HepG2 (cell line): ENCODE measurements at regions not wholly inside any gene's neighbourhood (a gene's known extent, or its start where the extent isn't known, plus 50 kb on each side); places are given as distances from the start of the nearest gene placed in this dataset.

Experiments
- ATAC-seq: fragments of 200-7000 bp; cut with Tn5 transposase; 3 replicates; pipeline ENCODE4 v1.9.1; 2020; ENCODE audit warnings: mild to moderate bottlenecking, moderate library complexity
- BruUV-seq: library from RNA; stranded (reverse); fragments of 400-500 nt; replicated peaks from 2 replicates; lab custom pipeline; 2021; lab: Mats Ljungman, UMichigan
- CTCF ChIA-PET: fragments of 300-600 bp; formaldehyde crosslinking; extraction: SDS; loops from one replicate; lab custom pipeline; 2021; ENCODE audit warnings: low total read pairs, inconsistent platforms, low intra/inter-chr PET ratio; lab: Yijun Ruan, JAX
- POLR2A ChIA-PET: fragments of 350-600 bp; sonication (Branson Sonifier 250); formaldehyde crosslinking; loops from one replicate; lab custom pipeline; 2020; ENCODE audit warnings: antibody characterized with exemption, inconsistent platforms; lab: Yijun Ruan, JAX
- DNase-seq: peaks from one replicate; pipeline ENCODE4 v3.0.0-alpha.2; 2015; ENCODE audit warnings: low spot score
- FAIRE-seq: peaks from 3 replicates; lab custom pipeline; 2011; peaks lifted over from hg19 to GRCh38; lab: Jason Lieb, UNC
- H2AFZ ChIP-seq: one replicate; pipeline ENCODE4 v1.6.1; 2011; ENCODE audit warnings: low read length, inconsistent platforms
- H3K27ac ChIP-seq: fragments of 300-600 bp; 3 replicates; pipeline ENCODE4 v1.8.0; 2011; ENCODE audit warnings: mixed run types, mild to moderate bottlenecking, mixed read lengths, low read length, inconsistent platforms; ENCODE audit not compliant: insufficient read depth; ENCODE audit errors: extremely low read length
- H3K27me3 ChIP-seq, 2 experiments: fragments of 200-600 bp in 1 of 2; 2 replicates in 1 of 2; 3 replicates in 1 of 2; pipeline versions ENCODE4 v1.6.0 to v1.8.0; 2011; ENCODE audit warnings: low read length in 2 of 2, mild to moderate bottlenecking in 2 of 2, moderate library complexity in 2 of 2, inconsistent platforms in 1 of 2; ENCODE audit not compliant: insufficient read depth in 2 of 2, control insufficient read depth in 1 of 2
- H3K36me3 ChIP-seq, 2 experiments: fragments of 200-600 bp in 1 of 2; replicated peaks in 1 of 2; 2 replicates in 1 of 2; 3 replicates in 1 of 2; pipeline versions ENCODE4 v1.5.1 to v1.8.0; 2011; ENCODE audit warnings: low read length in 2 of 2, inconsistent platforms in 1 of 2; ENCODE audit not compliant: insufficient read depth in 2 of 2, control insufficient read depth in 1 of 2
- H3K4me1 ChIP-seq: 2 replicates; pipeline ENCODE4 v1.5.1; 2012; ENCODE audit warnings: low read length, inconsistent platforms; ENCODE audit not compliant: insufficient read depth
- H3K4me2 ChIP-seq: 2 replicates; pipeline ENCODE4 v1.6.0; 2011; ENCODE audit warnings: low read depth, low read length, inconsistent platforms
- H3K4me3 ChIP-seq, 3 experiments: fragments of 200-600 bp in 1 of 3; sonication (generic), shearing (Covaris generic) in 1 of 3; replicated peaks in 1 of 3; 2 replicates each; pipeline ENCODE4 v1.5.1; 2011 to 2016; ENCODE audit warnings: low read length in 3 of 3, inconsistent platforms in 2 of 3, low read depth in 2 of 3, mild to moderate bottlenecking in 2 of 3, control low read depth in 1 of 3, mixed read lengths in 1 of 3; ENCODE audit not compliant: insufficient read depth in 1 of 3
- H3K79me2 ChIP-seq: one replicate; pipeline ENCODE4 v1.6.1; 2011; ENCODE audit warnings: low read length, inconsistent platforms; ENCODE audit not compliant: insufficient read depth
- H3K9ac ChIP-seq: 2 replicates; pipeline ENCODE4 v1.6.0; 2011; ENCODE audit warnings: mild to moderate bottlenecking, low read depth, low read length, inconsistent platforms; ENCODE audit not compliant: insufficient read depth
- H3K9me3 ChIP-seq: 2 replicates; pipeline ENCODE4 v1.5.1; 2012; ENCODE audit warnings: mild to moderate bottlenecking, low read length
- H4K20me1 ChIP-seq: 2 replicates; pipeline ENCODE4 v1.6.0; 2011; ENCODE audit warnings: inconsistent platforms, mild to moderate bottlenecking, low read length, moderate library complexity; ENCODE audit not compliant: insufficient read depth
- CHD4 ChIP-seq: fragments of 200-600 bp; sonication (generic); IDR thresholded peaks from 2 replicates; pipeline ENCODE4 v1.7.0; 2017; ENCODE audit warnings: mild to moderate bottlenecking, low read length, borderline replicate concordance
- EP300 ChIP-seq, 3 experiments: sonication (generic) in 1 of 3; formaldehyde crosslinking in 1 of 3; IDR thresholded peaks; 2 replicates each; pipeline versions ENCODE4 v1.5.1 to v1.6.1; 2011 to 2020; ENCODE audit warnings: low read depth in 2 of 3, low read length in 2 of 3, borderline replicate concordance in 1 of 3, improper control_type of control experiment in 1 of 3, mild to moderate bottlenecking in 1 of 3, missing genetic modification reagents in 1 of 3, moderate library complexity in 1 of 3
- ERF ChIP-seq: IDR thresholded peaks from 2 replicates; pipeline ENCODE4 v1.6.1; 2018; ENCODE audit warnings: missing biosample characterization, missing genetic modification reagents
- KLF6 ChIP-seq: IDR thresholded peaks from 2 replicates; pipeline ENCODE4 v1.8.0; 2016; ENCODE audit warnings: missing biosample characterization, missing genetic modification reagents
- PRMT3 ChIP-seq: sonication (generic); formaldehyde crosslinking; IDR thresholded peaks from 2 replicates; pipeline ENCODE4 v1.8.1; 2022; ENCODE audit warnings: low read depth, mild to moderate bottlenecking, moderate library complexity, missing genetic modification reagents, borderline replicate concordance
- PRPF4 ChIP-seq: fragments of 200-400 bp; formaldehyde crosslinking; IDR thresholded peaks from 2 replicates; pipeline ENCODE4 v1.6.1; 2016; ENCODE audit warnings: low read length, low read depth; ENCODE audit not compliant: poor library complexity, severe bottlenecking
- RFX5 ChIP-seq: IDR thresholded peaks from 2 replicates; pipeline ENCODE4 v1.6.1; 2011; ENCODE audit warnings: low read depth, low read length, improper control_type of control experiment
- SALL2 ChIP-seq: sonication (generic); formaldehyde crosslinking; IDR thresholded peaks from 2 replicates; pipeline ENCODE4 v1.8.1; 2023; ENCODE audit warnings: mild to moderate bottlenecking, missing genetic modification reagents, inconsistent platforms
- SATB2 ChIP-seq: sonication (generic); formaldehyde crosslinking; IDR thresholded peaks from 2 replicates; pipeline ENCODE4 v1.5.0; 2020; ENCODE audit warnings: missing genetic modification reagents
- TGIF2 ChIP-seq: IDR thresholded peaks from 2 replicates; pipeline ENCODE4 v1.6.1; 2016; ENCODE audit warnings: control low read depth, missing compliant biosample characterization
- ZFP36L2 ChIP-seq: sonication (generic); formaldehyde crosslinking; IDR thresholded peaks from 2 replicates; pipeline ENCODE4 v1.4.0; 2020; ENCODE audit warnings: missing genetic modification reagents
- ZFX ChIP-seq: sonication (generic); formaldehyde crosslinking; IDR thresholded peaks from 2 replicates; pipeline ENCODE4 v1.4.0; 2020; ENCODE audit warnings: mild to moderate bottlenecking, low read depth, missing genetic modification reagents, moderate library complexity
- ZNF292 ChIP-seq: sonication (generic); formaldehyde crosslinking; IDR thresholded peaks from 2 replicates; pipeline ENCODE4 v1.8.1; 2022; ENCODE audit warnings: mild to moderate bottlenecking, low read depth, missing genetic modification reagents, borderline replicate concordance
- ZNF619 ChIP-seq: sonication (generic); formaldehyde crosslinking; IDR thresholded peaks from 2 replicates; pipeline ENCODE4 v1.4.0; 2020; ENCODE audit warnings: mild to moderate bottlenecking, missing genetic modification reagents
- ZNF7 ChIP-seq: IDR thresholded peaks from 2 replicates; pipeline ENCODE4 v1.6.1; 2016; ENCODE audit warnings: missing biosample characterization, missing genetic modification reagents
- ZNF781 ChIP-seq: sonication (generic); formaldehyde crosslinking; IDR thresholded peaks from 2 replicates; pipeline ENCODE4 v1.5.1; 2020; ENCODE audit warnings: borderline replicate concordance, mild to moderate bottlenecking, missing genetic modification reagents; ENCODE audit errors: not compliant biosample characterization
- WGBS: methylation state at CpG from one replicate; pipeline ENCODE4 v1.1.6; 2017; ENCODE audit warnings: low lambda C conversion rate; 5-methylcytosine and 5-hydroxymethylcytosine counted together
- in situ Hi-C: cut with HindIII; loops from 2 replicates; pipeline ENCODE4 v1.10.0; 2017; ENCODE audit warnings: low pct_unique_long_range_greater_than_20kb; ENCODE audit not compliant: extremely low pct_ligation_motif_present
- intact Hi-C: fragments of 100-400 bp; cut with micrococcal nuclease; formaldehyde crosslinking; loops from one replicate; pipeline ENCODE4 v1.10.0; 2022; ENCODE audit not compliant: unreplicated experiment
- TF ChIP-seq, protein P1 (sequence below): sonication (generic); formaldehyde crosslinking; IDR thresholded peaks from 2 replicates; pipeline ENCODE4 v1.4.0; 2020; ENCODE audit warnings: mild to moderate bottlenecking, low read depth, missing genetic modification reagents
- TF ChIP-seq, protein P2 (sequence below): sonication (generic); formaldehyde crosslinking; IDR thresholded peaks from 2 replicates; pipeline ENCODE4 v1.4.0; 2020; ENCODE audit warnings: missing genetic modification reagents, borderline replicate concordance
- TF ChIP-seq, protein P3 (sequence below): sonication (generic); formaldehyde crosslinking; conservative IDR thresholded peaks from 2 replicates; pipeline ENCODE4 v1.4.0; 2020; ENCODE audit warnings: missing genetic modification reagents
- TF ChIP-seq, protein P4 (sequence below): sonication (generic); formaldehyde crosslinking; IDR thresholded peaks from 2 replicates; pipeline ENCODE4 v1.5.0; 2020; ENCODE audit warnings: missing genetic modification reagents

DNA sequence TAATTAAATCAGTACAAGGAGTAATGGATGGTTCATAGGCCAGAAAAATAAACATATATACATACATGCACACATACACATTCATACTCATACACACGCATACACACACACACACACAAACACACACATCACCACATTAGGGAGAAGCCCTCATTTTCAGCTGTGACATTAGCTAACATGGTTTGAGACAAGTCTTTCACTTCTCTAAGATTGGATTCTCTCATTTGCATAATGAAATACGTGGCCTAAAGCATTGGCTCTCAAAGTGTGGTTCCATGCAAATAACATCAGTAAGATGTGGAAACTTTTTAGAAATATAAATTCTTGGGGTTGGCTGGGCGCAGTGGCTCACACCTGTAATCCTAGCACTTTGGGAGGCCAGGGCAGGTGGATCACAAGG lies 452.6 kb downstream of the TAFA4 start:
- Histone ChIP-seq H3K27me3 (no peaks in the 10 kb centered on the region), H3K79me2 (no peaks in the 10 kb centered on the region), H3K4me3 (no peak overlapping the region), H3K9ac (no peak overlapping the region), H2AFZ (no peak overlapping the region), H3K9me3 (no peaks in the 10 kb centered on the region), H4K20me1 (no peaks in the 10 kb centered on the region), H3K4me1 (no peaks in the 10 kb centered on the region), H3K36me3 (no peaks in the 10 kb centered on the region), H3K27ac (no peak overlapping the region), H3K4me2 (no peak overlapping the region)
- ChIA-PET CTCF (no interaction called here), POLR2A (no interaction called here)
- TF ChIP-seq CHD4, result no peak
- no peak for TF ChIP-seq ZNF292 (CRISPR knock-in tag)
- TF ChIP-seq, protein P1, sequence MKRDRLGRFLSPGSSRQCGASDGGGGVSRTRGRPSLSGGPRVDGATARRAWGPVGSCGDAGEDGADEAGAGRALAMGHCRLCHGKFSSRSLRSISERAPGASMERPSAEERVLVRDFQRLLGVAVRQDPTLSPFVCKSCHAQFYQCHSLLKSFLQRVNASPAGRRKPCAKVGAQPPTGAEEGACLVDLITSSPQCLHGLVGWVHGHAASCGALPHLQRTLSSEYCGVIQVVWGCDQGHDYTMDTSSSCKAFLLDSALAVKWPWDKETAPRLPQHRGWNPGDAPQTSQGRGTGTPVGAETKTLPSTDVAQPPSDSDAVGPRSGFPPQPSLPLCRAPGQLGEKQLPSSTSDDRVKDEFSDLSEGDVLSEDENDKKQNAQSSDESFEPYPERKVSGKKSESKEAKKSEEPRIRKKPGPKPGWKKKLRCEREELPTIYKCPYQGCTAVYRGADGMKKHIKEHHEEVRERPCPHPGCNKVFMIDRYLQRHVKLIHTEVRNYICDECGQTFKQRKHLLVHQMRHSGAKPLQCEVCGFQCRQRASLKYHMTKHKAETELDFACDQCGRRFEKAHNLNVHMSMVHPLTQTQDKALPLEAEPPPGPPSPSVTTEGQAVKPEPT (CRISPR knock-in tag), result no peak
- no peak for TF ChIP-seq ZNF619 (CRISPR knock-in tag)
- no peak for TF ChIP-seq KLF6 (CRISPR knock-in tag)
- no peak for TF ChIP-seq ZNF781 (CRISPR knock-in tag)
- TF ChIP-seq, protein P2, sequence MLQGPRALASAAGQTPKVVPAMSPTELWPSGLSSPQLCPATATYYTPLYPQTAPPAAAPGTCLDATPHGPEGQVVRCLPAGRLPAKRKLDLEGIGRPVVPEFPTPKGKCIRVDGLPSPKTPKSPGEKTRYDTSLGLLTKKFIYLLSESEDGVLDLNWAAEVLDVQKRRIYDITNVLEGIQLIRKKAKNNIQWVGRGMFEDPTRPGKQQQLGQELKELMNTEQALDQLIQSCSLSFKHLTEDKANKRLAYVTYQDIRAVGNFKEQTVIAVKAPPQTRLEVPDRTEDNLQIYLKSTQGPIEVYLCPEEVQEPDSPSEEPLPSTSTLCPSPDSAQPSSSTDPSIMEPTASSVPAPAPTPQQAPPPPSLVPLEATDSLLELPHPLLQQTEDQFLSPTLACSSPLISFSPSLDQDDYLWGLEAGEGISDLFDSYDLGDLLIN (CRISPR knock-in tag), result no peak
- no peak for TF ChIP-seq PRMT3
- no peak for TF ChIP-seq ERF (CRISPR knock-in tag)
- TF ChIP-seq SALL2 (CRISPR knock-in tag), result no peak
- TF ChIP-seq, protein P3, sequence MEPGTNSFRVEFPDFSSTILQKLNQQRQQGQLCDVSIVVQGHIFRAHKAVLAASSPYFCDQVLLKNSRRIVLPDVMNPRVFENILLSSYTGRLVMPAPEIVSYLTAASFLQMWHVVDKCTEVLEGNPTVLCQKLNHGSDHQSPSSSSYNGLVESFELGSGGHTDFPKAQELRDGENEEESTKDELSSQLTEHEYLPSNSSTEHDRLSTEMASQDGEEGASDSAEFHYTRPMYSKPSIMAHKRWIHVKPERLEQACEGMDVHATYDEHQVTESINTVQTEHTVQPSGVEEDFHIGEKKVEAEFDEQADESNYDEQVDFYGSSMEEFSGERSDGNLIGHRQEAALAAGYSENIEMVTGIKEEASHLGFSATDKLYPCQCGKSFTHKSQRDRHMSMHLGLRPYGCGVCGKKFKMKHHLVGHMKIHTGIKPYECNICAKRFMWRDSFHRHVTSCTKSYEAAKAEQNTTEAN (CRISPR knock-in tag), result no peak
- TF ChIP-seq, protein P4, sequence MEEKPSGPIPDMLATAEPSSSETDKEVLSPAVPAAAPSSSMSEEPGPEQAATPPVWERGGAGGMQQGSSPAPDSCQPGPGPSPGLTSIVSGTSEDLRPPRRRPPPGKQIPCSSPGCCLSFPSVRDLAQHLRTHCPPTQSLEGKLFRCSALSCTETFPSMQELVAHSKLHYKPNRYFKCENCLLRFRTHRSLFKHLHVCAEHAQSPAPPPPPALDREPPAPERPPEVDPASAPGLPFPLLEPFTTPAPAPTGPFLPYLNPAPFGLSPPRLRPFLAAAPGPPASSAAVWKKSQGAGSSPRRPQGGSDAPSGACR (CRISPR knock-in tag), result no peak
- TF ChIP-seq SATB2 (CRISPR knock-in tag), result no peak
- TF ChIP-seq ZFP36L2 (CRISPR knock-in tag), result no peak
- no peak for TF ChIP-seq EP300 (IDR thresholded peaks at IDR 0.05; ENCODE audit: low read depth in 2 of 2, low read length in 2 of 2)
- TF ChIP-seq EP300 (CRISPR knock-in tag; IDR thresholded peaks at IDR 0.05; ENCODE audit: borderline replicate concordance), result no peak
- no peak for TF ChIP-seq TGIF2 (CRISPR knock-in tag)
- no peak for TF ChIP-seq PRPF4
- no peak for TF ChIP-seq RFX5
- TF ChIP-seq ZFX (CRISPR knock-in tag), result no peak
- TF ChIP-seq ZNF7 (CRISPR knock-in tag), result no peak
- WGBS, result 36% methylated on average over 3 of the region's 3 CpGs
- FAIRE-seq (no peak), DNase-seq (no peak), ATAC-seq (no peak)
- intact Hi-C loops (no loop called here), in situ Hi-C loops (no loop called here)
- BruUV-seq, result no TSS peak
